ENCODE measurements at regions not wholly inside any gene's neighbourhood (a gene's known extent, or its start where the extent isn't known, plus 50 kb on each side); places are given as distances from the start of the nearest gene placed in this dataset.

- TF ChIP-seq CTCF (IDR thresholded peaks at IDR 0.05), result no peak
- no peak for TF ChIP-seq POLR2A (IDR thresholded peaks at IDR 0.05)
These were observed 276.2 kb downstream of the AACS start for GRCh38 chr12:125341422-125341821.
